H9 (cell line): ENCODE measurements at regions not wholly inside any gene's neighbourhood (a gene's known extent, or its start where the extent isn't known, plus 50 kb on each side); places are given as distances from the start of the nearest gene placed in this dataset.

Experiments
- DNase-seq: peaks from one replicate; pipeline ENCODE4 v3.0.0-alpha.2; 2017
- H2AFZ ChIP-seq: one replicate; pipeline ENCODE4 v1.6.1; 2013; ENCODE audit warnings: mild to moderate bottlenecking, low read length, control low read depth, moderate library complexity
- H2AK5ac ChIP-seq: 2 replicates; pipeline ENCODE4 v1.6.1; 2013; ENCODE audit warnings: low read length, control low read depth, mixed read lengths; ENCODE audit not compliant: insufficient read length
- H2BK120ac ChIP-seq: one replicate; pipeline ENCODE4 v1.6.1; 2013; ENCODE audit warnings: low read depth, mild to moderate bottlenecking, low read length, control low read depth, inconsistent platforms; ENCODE audit not compliant: poor library complexity, severe bottlenecking
- H2BK12ac ChIP-seq: 2 replicates; pipeline ENCODE4 v1.6.1; 2013; ENCODE audit warnings: low read length, control low read depth, mixed read lengths, low read depth; ENCODE audit not compliant: insufficient read length
- H2BK15ac ChIP-seq: 2 replicates; pipeline ENCODE4 v1.6.1; 2013; ENCODE audit warnings: low read depth, low read length, control low read depth
- H2BK20ac ChIP-seq: one replicate; pipeline ENCODE4 v1.6.1; 2013; ENCODE audit warnings: low read depth, mild to moderate bottlenecking, low read length, control low read depth, inconsistent platforms; ENCODE audit not compliant: poor library complexity, severe bottlenecking
- H2BK5ac ChIP-seq: 2 replicates; pipeline ENCODE4 v1.6.1; 2013; ENCODE audit warnings: low read length, control low read depth, mixed read lengths; ENCODE audit not compliant: insufficient read length
- H3K14ac ChIP-seq: 2 replicates; pipeline ENCODE4 v1.6.1; 2013; ENCODE audit warnings: low read length, control low read depth; ENCODE audit not compliant: insufficient read depth
- H3K18ac ChIP-seq: 2 replicates; pipeline ENCODE4 v1.6.1; 2013; ENCODE audit warnings: low read depth, mild to moderate bottlenecking, mixed read lengths, low read length, control low read depth; ENCODE audit not compliant: insufficient read length
- H3K23ac ChIP-seq: 2 replicates; pipeline ENCODE4 v1.6.1; 2013; ENCODE audit warnings: low read length, control low read depth, mixed read lengths, low read depth; ENCODE audit not compliant: insufficient read length
- H3K23me2 ChIP-seq: 2 replicates; pipeline ENCODE4 v1.6.1; 2013; ENCODE audit warnings: low read depth, mild to moderate bottlenecking, mixed read lengths, low read length, control low read depth; ENCODE audit not compliant: insufficient read length, poor library complexity, severe bottlenecking
- H3K27ac ChIP-seq: 2 replicates; pipeline ENCODE4 v1.5.1; 2013; ENCODE audit warnings: low read length, control low read depth, mixed read lengths, low read depth; ENCODE audit not compliant: insufficient read length
- H3K27me3 ChIP-seq: 2 replicates; pipeline ENCODE4 v1.6.1; 2013; ENCODE audit warnings: low read length, control low read depth, inconsistent platforms; ENCODE audit not compliant: insufficient read depth
- H3K4ac ChIP-seq: 2 replicates; pipeline ENCODE4 v1.6.1; 2013; ENCODE audit warnings: low read depth, mild to moderate bottlenecking, control low read depth, inconsistent platforms, low read length, moderate library complexity
- H3K4me1 ChIP-seq: 2 replicates; pipeline ENCODE4 v1.6.1; 2013; ENCODE audit warnings: low read length, control low read depth, inconsistent platforms; ENCODE audit not compliant: insufficient read depth
- H3K4me2 ChIP-seq: 2 replicates; pipeline ENCODE4 v1.6.1; 2013; ENCODE audit warnings: low read length, control low read depth, mixed read lengths; ENCODE audit not compliant: insufficient read length, insufficient read depth
- H3K56ac ChIP-seq: 2 replicates; pipeline ENCODE4 v1.6.1; 2013; ENCODE audit warnings: low read depth, mild to moderate bottlenecking, mixed read lengths, low read length, control low read depth; ENCODE audit not compliant: insufficient read length
- H3K79me1 ChIP-seq: 2 replicates; pipeline ENCODE4 v1.6.1; 2013; ENCODE audit warnings: low read depth, mild to moderate bottlenecking, moderate library complexity, low read length, control low read depth, inconsistent platforms; ENCODE audit not compliant: insufficient read depth, poor library complexity, severe bottlenecking
- H3K79me2 ChIP-seq: 2 replicates; pipeline ENCODE4 v1.6.1; 2013; ENCODE audit warnings: low read length, control low read depth, inconsistent platforms; ENCODE audit not compliant: insufficient read depth
- H3K9ac ChIP-seq: 2 replicates; pipeline ENCODE4 v1.6.1; 2013; ENCODE audit warnings: low read length, control low read depth, mixed read lengths; ENCODE audit not compliant: insufficient read length; ENCODE audit errors: extremely low read depth
- H3K9me3 ChIP-seq: one replicate; pipeline ENCODE4 v1.6.1; 2013; ENCODE audit warnings: low read depth, low read length, inconsistent platforms; ENCODE audit not compliant: control insufficient read depth
- H3T11ph ChIP-seq: one replicate; pipeline ENCODE4 v1.6.1; 2013; ENCODE audit warnings: mild to moderate bottlenecking, low read length, control low read depth, inconsistent platforms
- H4K20me1 ChIP-seq: one replicate; pipeline ENCODE4 v1.6.1; 2013; ENCODE audit not compliant: control insufficient read depth, insufficient read length, insufficient read depth
- H4K5ac ChIP-seq: 2 replicates; pipeline ENCODE4 v1.6.1; 2013; ENCODE audit warnings: low read depth, mild to moderate bottlenecking, mixed read lengths, low read length, control low read depth; ENCODE audit not compliant: insufficient read length
- H4K8ac ChIP-seq: replicated peaks from 2 replicates; pipeline ENCODE4 v1.6.1; 2013; ENCODE audit warnings: low read length, control low read depth, mixed read lengths, low read depth; ENCODE audit not compliant: insufficient read length
- H4K91ac ChIP-seq: 2 replicates; pipeline ENCODE4 v1.6.1; 2013; ENCODE audit warnings: low read depth, mild to moderate bottlenecking, moderate library complexity, mixed read lengths, low read length, control low read depth; ENCODE audit not compliant: insufficient read length
- H3K27ac Mint-ChIP-seq, 3 experiments: 2 replicates in 2 of 3; 3 replicates in 1 of 3; pipeline ENCODE4 v1.8.0; 2020 to 2021; ENCODE audit warnings: mixed read lengths in 3 of 3, mild to moderate bottlenecking in 1 of 3, moderate library complexity in 1 of 3
- H3K27me3 Mint-ChIP-seq: 2 replicates; pipeline ENCODE4 v1.8.0; 2021; ENCODE audit warnings: low read depth, mild to moderate bottlenecking, moderate library complexity, mixed read lengths
- H3K36me3 Mint-ChIP-seq, 3 experiments: 2 replicates in 2 of 3; 3 replicates in 1 of 3; pipeline ENCODE4 v1.8.0; 2020 to 2021; ENCODE audit warnings: low read depth in 3 of 3, mixed read lengths in 3 of 3; ENCODE audit not compliant: insufficient read depth in 1 of 3
- H3K4me1 Mint-ChIP-seq, 2 experiments: 2 replicates each; pipeline ENCODE4 v1.8.0; 2020; ENCODE audit warnings: mixed read lengths in 2 of 2
- H3K4me3 Mint-ChIP-seq, 2 experiments: 2 replicates in 1 of 2; 3 replicates in 1 of 2; pipeline ENCODE4 v1.8.0; 2020 to 2021; ENCODE audit warnings: mild to moderate bottlenecking in 2 of 2, mixed read lengths in 2 of 2, moderate library complexity in 1 of 2
- H3K9me3 Mint-ChIP-seq, 2 experiments: 2 replicates in 1 of 2; 3 replicates in 1 of 2; pipeline ENCODE4 v1.8.0; 2020; ENCODE audit warnings: mild to moderate bottlenecking in 2 of 2, mixed read lengths in 2 of 2, moderate library complexity in 1 of 2
- CTCF ChIP-seq: fragments of 200-600 bp; sonication (generic); conservative IDR thresholded peaks from 3 replicates; pipeline ENCODE4 v1.8.0; 2021; ENCODE audit warnings: antibody characterized with exemption, mild to moderate bottlenecking
- WGBS: extraction: QIAGEN DNeasy Blood & Tissue Kit; methylation state at CpG from one replicate; pipeline ENCODE4 v1.1.7; 2013; ENCODE audit warnings: missing lambda C conversion rate, low lambda C conversion rate, mixed read lengths; ENCODE audit not compliant: insufficient read length; ENCODE audit errors: extremely low coverage; 5-methylcytosine and 5-hydroxymethylcytosine counted together

GRCh38 chr3:182248349-182248880 lies 536.7 kb downstream of the SOX2 start:
- no peak overlapping the region for H4K8ac ChIP-seq
- H4K20me1 ChIP-seq, result no peaks in the 10 kb centered on the region
- H3K79me1 ChIP-seq, result no peaks in the 10 kb centered on the region
- H3K27me3 Mint-ChIP-seq, result no peaks in the 10 kb centered on the region; the same call in 1 of the 2 replicates
- H3K79me2 ChIP-seq, result no peaks in the 10 kb centered on the region
- no peak overlapping the region for H3K4me3 Mint-ChIP-seq
- H3T11ph ChIP-seq, result no peak overlapping the region
- H3K18ac ChIP-seq, result no peak overlapping the region
- H3K9me3 ChIP-seq, result no peaks in the 10 kb centered on the region
- no peak for DNase-seq
- no peak overlapping the region for H4K91ac ChIP-seq
- H2BK15ac ChIP-seq, result no peak overlapping the region
- H2BK5ac ChIP-seq, result no peak overlapping the region
- no peak overlapping the region for H3K23ac ChIP-seq
- H3K27ac Mint-ChIP-seq, result no peak overlapping the region; a peak in 1 of 7 replicates
- H3K4ac ChIP-seq, result no peak overlapping the region
- TF ChIP-seq CTCF, result peak; percentile 40; the same call in 1 of the 3 replicates
- no peaks in the 10 kb centered on the region; a peak in 1 of 5 replicates for H3K9me3 Mint-ChIP-seq
- no peak overlapping the region for H3K27ac ChIP-seq
- no peak overlapping the region for H3K14ac ChIP-seq
- H2BK20ac ChIP-seq, result no peak overlapping the region
- H3K4me1 Mint-ChIP-seq, result peaks cover 9 to 15% of the 10 kb centered on the region in 2 experiments; a peak in 3 of 4 replicates
- H3K4me2 ChIP-seq, result no peak overlapping the region
- H3K27me3 ChIP-seq, result no peaks in the 10 kb centered on the region
- H3K9ac ChIP-seq, result no peak overlapping the region
- H2BK12ac ChIP-seq, result no peak overlapping the region
- peaks cover 3% of the 10 kb centered on the region; the same call in 1 of the 2 replicates for H3K4me1 ChIP-seq
- WGBS, result no CpG with 5 or more reads among the region's 5 CpGs
- H3K36me3 Mint-ChIP-seq, result peaks cover 0 to 1% (median 0%) of the 10 kb centered on the region in 3 experiments; a peak in 2 of 7 replicates
- H2BK120ac ChIP-seq, result no peak overlapping the region
- H4K5ac ChIP-seq, result no peak overlapping the region
- no peak overlapping the region for H3K56ac ChIP-seq
- no peak overlapping the region for H2AFZ ChIP-seq
- H2AK5ac ChIP-seq, result no peak overlapping the region
- no peaks in the 10 kb centered on the region for H3K23me2 ChIP-seq
